LNCAP (cell line): ENCODE measurements at regions not wholly inside any gene's neighbourhood (a gene's known extent, or its start where the extent isn't known, plus 50 kb on each side); places are given as distances from the start of the nearest gene placed in this dataset.

Experiments used
- CTCF ChIP-seq: fragments of 450-650 bp; IDR thresholded peaks from 2 replicates; pipeline ENCODE4 v1.5.1; 2017; ENCODE audit warnings: mild to moderate bottlenecking

GRCh38 chr20:60430516-60431001, 472.3 kb downstream of the CDH26 start:
- no peak for TF ChIP-seq CTCF

GRCh38 chr20:60431349-60431748, 473.1 kb downstream of the CDH26 start:
- no peak for TF ChIP-seq CTCF

GRCh38 chr20:60437418-60437817, 479.2 kb downstream of the CDH26 start:
- no peak for TF ChIP-seq CTCF

GRCh38 chr20:60446267-60447111, 488.3 kb downstream of the CDH26 start:
- no peak for TF ChIP-seq CTCF

- no peak for TF ChIP-seq CTCF
Measured at GRCh38 chr20:60447703-60448102, 489.5 kb downstream of the CDH26 start.

GRCh38 chr20:60453388-60454246, 495.4 kb downstream of the CDH26 start:
- TF ChIP-seq CTCF: peak; percentile 39; the same call in 1 of the 2 replicates

- TF ChIP-seq CTCF: no peak
Measured at GRCh38 chr20:60454491-60454890, 496.3 kb downstream of the CDH26 start.
